GM21737 (cell line): ENCODE measurements at regions not wholly inside any gene's neighbourhood (a gene's known extent, or its start where the extent isn't known, plus 50 kb on each side); places are given as distances from the start of the nearest gene placed in this dataset.
"Not testable (repeated sequence)": the region's sequence is repeated elsewhere in the genome, so short reads cannot be mapped to it uniquely, and the experiment has no call there.

Source experiments
- ATAC-seq: cut with Tn5 transposase; IDR thresholded peaks from one replicate; pipeline ENCODE4 v1.9.1; 2021; ENCODE audit warnings: mild to moderate bottlenecking, moderate library complexity; ENCODE audit not compliant: unreplicated experiment

- no peak for ATAC-seq
These were observed 318.4 kb downstream of the KLF12 start for GRCh38 chr13:73815796-73816195.

GRCh38 chr13:73810647-73811046, 323.6 kb downstream of the KLF12 start:
- ATAC-seq, result no peak

GRCh38 chr13:73809561-73809960, 324.6 kb downstream of the KLF12 start:
- no peak for ATAC-seq

- ATAC-seq, result no peak
These were observed 325.9 kb downstream of the KLF12 start for GRCh38 chr13:73808318-73808717.

- ATAC-seq, result not testable (repeated sequence)
These were observed 328.8 kb downstream of the KLF12 start for GRCh38 chr13:73805326-73805958.

- ATAC-seq, result no peak
These were observed 330.2 kb downstream of the KLF12 start for GRCh38 chr13:73803997-73804396.

GRCh38 chr13:73800011-73800410, 334.2 kb downstream of the KLF12 start:
- no peak for ATAC-seq

GRCh38 chr13:73794755-73795154, 339.4 kb downstream of the KLF12 start:
- no peak for ATAC-seq

GRCh38 chr13:73793361-73793760, 340.8 kb downstream of the KLF12 start:
- no peak for ATAC-seq

- no peak for ATAC-seq
These were observed 341.4 kb downstream of the KLF12 start for GRCh38 chr13:73792796-73793195.

- no peak for ATAC-seq
These were observed 351.5 kb downstream of the KLF12 start for GRCh38 chr13:73782450-73783449.

GRCh38 chr13:73781384-73781783, 352.8 kb downstream of the KLF12 start:
- ATAC-seq, result no peak

GRCh38 chr13:73779881-73780280, 354.3 kb downstream of the KLF12 start:
- no peak for ATAC-seq

GRCh38 chr13:73778242-73778864, 355.9 kb downstream of the KLF12 start:
- no peak for ATAC-seq

- ATAC-seq, result no peak
These were observed 357.1 kb downstream of the KLF12 start for GRCh38 chr13:73777134-73777533.

- ATAC-seq, result no peak
These were observed 357.9 kb downstream of the KLF12 start for GRCh38 chr13:73776151-73776785.

- ATAC-seq, result no peak
These were observed 361.0 kb downstream of the KLF12 start for GRCh38 chr13:73773168-73773549.

- no peak for ATAC-seq
These were observed 361.6 kb downstream of the KLF12 start for GRCh38 chr13:73772449-73773167.

GRCh38 chr13:73767747-73768315, 366.4 kb downstream of the KLF12 start:
- ATAC-seq, result no peak

GRCh38 chr13:73767191-73767741, 366.9 kb downstream of the KLF12 start:
- no peak for ATAC-seq
